GM12865 (cell line): ENCODE measurements at regions not wholly inside any gene's neighbourhood (a gene's known extent, or its start where the extent isn't known, plus 50 kb on each side); places are given as distances from the start of the nearest gene placed in this dataset.

ENCODE experiments used
- DNase-seq: peaks from one replicate; pipeline ENCODE4 v3.0.0; 2010; ENCODE audit warnings: low read depth
- H3K4me3 ChIP-seq: 2 replicates; pipeline ENCODE4 v1.5.1; 2011; ENCODE audit warnings: mild to moderate bottlenecking, low read depth, low read length, control low read depth
- CTCF ChIP-seq: IDR thresholded peaks from 2 replicates; pipeline ENCODE4 v1.5.1; 2011; ENCODE audit warnings: low read length, control low read depth, low read depth, inconsistent platforms; ENCODE audit not compliant: insufficient read depth; ENCODE audit errors: missing control alignments

GRCh38 chr2:217220228-217221013 lies 360.6 kb upstream of the TNP1 start:
- no peak overlapping the region for H3K4me3 ChIP-seq
- TF ChIP-seq CTCF: no peak
- peak; percentile 47 for DNase-seq

GRCh38 chr2:217219164-217219520 lies 359.3 kb upstream of the TNP1 start:
- no peak overlapping the region for H3K4me3 ChIP-seq
- TF ChIP-seq CTCF: no peak
- no peak for DNase-seq

- H3K4me3 ChIP-seq: no peak overlapping the region
- peak; percentile 87 for DNase-seq
- TF ChIP-seq CTCF: no peak
Observed at GRCh38 chr2:217218269-217219163, 358.7 kb upstream of the TNP1 start.

- no peak for DNase-seq
- no peak overlapping the region for H3K4me3 ChIP-seq
- TF ChIP-seq CTCF: no peak
Observed at GRCh38 chr2:217216982-217217381, 357.1 kb upstream of the TNP1 start.

- no peak for TF ChIP-seq CTCF
- H3K4me3 ChIP-seq: no peak overlapping the region
- DNase-seq: no peak
Observed at GRCh38 chr2:217216316-217216715, 356.5 kb upstream of the TNP1 start.

GRCh38 chr2:217215877-217216276 lies 356.0 kb upstream of the TNP1 start:
- H3K4me3 ChIP-seq: no peak overlapping the region
- no peak for TF ChIP-seq CTCF
- no peak for DNase-seq
